Adrenal gland (tissue), 9 donors: ENCODE measurements at regions not wholly inside any gene's neighbourhood (a gene's known extent, or its start where the extent isn't known, plus 50 kb on each side); places are given as distances from the start of the nearest gene placed in this dataset.
"Not testable (repeated sequence)": the region's sequence is repeated elsewhere in the genome, so short reads cannot be mapped to it uniquely, and the experiment has no call there.

Source experiments
- DNase-seq, 7 donors: peaks; one replicate each; pipeline ENCODE4 v3.0.0-alpha.2; 2019 to 2020
- H3K27ac ChIP-seq, 5 donors: fragments of 200-600 bp; sonication (generic) in 4 of 5; 1 replicate in 3 of 5; 2 replicates in 2 of 5; pipeline versions ENCODE4 v1.5.1 to v1.8.0; 2016 to 2020; ENCODE audit warnings: mild to moderate bottlenecking in 1 of 5
- H3K27me3 ChIP-seq: fragments of 200-600 bp; 2 replicates; pipeline ENCODE4 v1.8.0; 2021
- H3K36me3 ChIP-seq, 2 donors: fragments of 200-600 bp; replicated peaks in 1 of 2; 1 replicate in 1 of 2; 2 replicates in 1 of 2; pipeline versions ENCODE4 v1.5.1 to v1.8.0; 2018 to 2022
- H3K4me1 ChIP-seq, 2 donors: fragments of 200-600 bp; replicated peaks in 1 of 2; 1 replicate in 1 of 2; 2 replicates in 1 of 2; pipeline versions ENCODE4 v1.5.1 to v1.8.0; 2018 to 2021
- H3K4me3 ChIP-seq, 4 donors: fragments of 200-600 bp; sonication (generic) in 3 of 4; one replicate each; pipeline ENCODE4 v1.5.1; 2016 to 2018
- H3K9me3 ChIP-seq, 3 donors: fragments of 200-600 bp; sonication (generic) in 1 of 3; replicated peaks in 1 of 3; 1 replicate in 2 of 3; 2 replicates in 1 of 3; pipeline versions ENCODE4 v1.5.1 to v1.8.0; 2016 to 2021
- CTCF ChIP-seq, 6 experiments: fragments of 450-650 bp in 4 of 6; fragments of 200-600 bp in 2 of 6; sonication (generic) in 1 of 6; IDR thresholded peaks; 1 replicate in 5 of 6; 2 replicates in 1 of 6; pipeline versions ENCODE4 v1.5.1 to v1.8.0; 2016 to 2021; ENCODE audit warnings: antibody characterized with exemption in 6 of 6, mild to moderate bottlenecking in 2 of 6, moderate library complexity in 1 of 6
- POLR2A ChIP-seq, 2 donors: fragments of 450-650 bp; IDR thresholded peaks; one replicate each; pipeline ENCODE4 v1.6.1; 2017; ENCODE audit warnings: antibody characterized with exemption in 2 of 2, mild to moderate bottlenecking in 2 of 2, moderate library complexity in 1 of 2
- WGBS, 4 donors: extraction: QIAGEN DNeasy Blood & Tissue Kit in 2 of 4; methylation state at CpG; one replicate each; pipeline versions ENCODE4 v1.1.5 to v1.1.7; 2013 to 2017; 5-methylcytosine and 5-hydroxymethylcytosine counted together
- intact Hi-C, 2 donors: fragments of 100-400 bp; cut with DNase I; formaldehyde crosslinking; loops; one replicate each; pipeline versions ENCODE4 v1.14.1 to v1.15.0; 2022 to 2023
- donor health status: healthy with polysubstance abuse.
- donor health status: Bipolar disorder and iron deficiency.
- donor health status: DM: yes; HTN: yes; CAD: no.
- donor health status: DM: no; HTN: no; CAD: no.
- donor health status: DM: no; HTN: no; CAD: no.

GRCh38 chr7:159207951-159208350 lies 63.3 kb upstream of the VIPR2 start:
- Histone ChIP-seq H3K27me3 (no peaks in the 10 kb centered on the region), H3K4me3 (no peak overlapping the region), H3K36me3 (no peaks in the 10 kb centered on the region), H3K4me1 (peaks cover 0 to 13% of the 10 kb centered on the region in 2 donors), H3K9me3 (no peaks in the 10 kb centered on the region), H3K27ac (no peak overlapping the region)
- TF ChIP-seq POLR2A (IDR thresholded peaks at IDR 0.05) (no peak), CTCF (IDR thresholded peaks at IDR 0.05) (no peak)
- no peak for DNase-seq
- WGBS, 4 donors, result 76 to 89% (median 82%) methylated on average over 2 of the region's 2 CpGs
- intact Hi-C loops, result no loop called here

- Histone ChIP-seq H3K4me3 (no peak overlapping the region), H3K9me3 (no peaks in the 10 kb centered on the region), H3K27ac (no peak overlapping the region), H3K4me1 (peaks cover 0 to 13% of the 10 kb centered on the region in 2 donors), H3K27me3 (no peaks in the 10 kb centered on the region), H3K36me3 (no peaks in the 10 kb centered on the region)
- intact Hi-C loops, result no loop called here
- TF ChIP-seq CTCF (IDR thresholded peaks at IDR 0.05), result no peak
- no peak for TF ChIP-seq POLR2A (IDR thresholded peaks at IDR 0.05)
- no peak for DNase-seq
- WGBS, 4 donors, result 51 to 58% (median 55%) methylated on average over 5 of the region's 5 CpGs
Measured at GRCh38 chr7:159207393-159207792, 62.7 kb upstream of the VIPR2 start.

GRCh38 chr7:159205833-159206232 lies 61.2 kb upstream of the VIPR2 start:
- Histone ChIP-seq H3K27ac (no peak overlapping the region), H3K36me3 (no peaks in the 10 kb centered on the region), H3K4me1 (no peaks in the 10 kb centered on the region), H3K27me3 (no peaks in the 10 kb centered on the region), H3K9me3 (no peaks in the 10 kb centered on the region), H3K4me3 (no peak overlapping the region)
- WGBS, 4 donors, result 71 to 80% (median 76%) methylated on average over 5 of the region's 5 CpGs
- intact Hi-C loops, result no loop called here
- DNase-seq, result no peak
- no peak for TF ChIP-seq CTCF (IDR thresholded peaks at IDR 0.05)
- no peak for TF ChIP-seq POLR2A (IDR thresholded peaks at IDR 0.05)

GRCh38 chr7:159204664-159205063 lies 60.0 kb upstream of the VIPR2 start:
- Histone ChIP-seq H3K9me3 (no peaks in the 10 kb centered on the region), H3K27ac (no peak overlapping the region), H3K27me3 (no peaks in the 10 kb centered on the region), H3K36me3 (no peaks in the 10 kb centered on the region), H3K4me3 (no peak overlapping the region), H3K4me1 (no peaks in the 10 kb centered on the region)
- DNase-seq, result no peak
- TF ChIP-seq CTCF (IDR thresholded peaks at IDR 0.05) (no peak), POLR2A (IDR thresholded peaks at IDR 0.05) (no peak)
- intact Hi-C loops, result no loop called here
- WGBS, 4 donors, result 80 to 94% (median 93%) methylated on average over 7 to 10 of the region's 10 CpGs

- H3K27ac ChIP-seq, H3K27me3 ChIP-seq, H3K4me3 ChIP-seq, H3K4me1 ChIP-seq, intact Hi-C loops, H3K36me3 ChIP-seq, H3K9me3 ChIP-seq, DNase-seq: not testable (repeated sequence)
- 79 to 88% (median 85%) methylated on average over 4 to 9 of the region's 9 CpGs for WGBS, 4 donors
Measured at GRCh38 chr7:159203253-159203652, 58.6 kb upstream of the VIPR2 start.
